HG02852 (cell line): ENCODE measurements at regions not wholly inside any gene's neighbourhood (a gene's known extent, or its start where the extent isn't known, plus 50 kb on each side); places are given as distances from the start of the nearest gene placed in this dataset.

Experiments
- ATAC-seq: cut with Tn5 transposase; IDR thresholded peaks from one replicate; pipeline ENCODE4 v1.9.1; 2021; ENCODE audit warnings: mild to moderate bottlenecking, moderate library complexity; ENCODE audit not compliant: unreplicated experiment

GRCh38 chr20:57797401-57797800 lies 87.6 kb upstream of the PMEPA1 start:
- no peak for ATAC-seq

DNA sequence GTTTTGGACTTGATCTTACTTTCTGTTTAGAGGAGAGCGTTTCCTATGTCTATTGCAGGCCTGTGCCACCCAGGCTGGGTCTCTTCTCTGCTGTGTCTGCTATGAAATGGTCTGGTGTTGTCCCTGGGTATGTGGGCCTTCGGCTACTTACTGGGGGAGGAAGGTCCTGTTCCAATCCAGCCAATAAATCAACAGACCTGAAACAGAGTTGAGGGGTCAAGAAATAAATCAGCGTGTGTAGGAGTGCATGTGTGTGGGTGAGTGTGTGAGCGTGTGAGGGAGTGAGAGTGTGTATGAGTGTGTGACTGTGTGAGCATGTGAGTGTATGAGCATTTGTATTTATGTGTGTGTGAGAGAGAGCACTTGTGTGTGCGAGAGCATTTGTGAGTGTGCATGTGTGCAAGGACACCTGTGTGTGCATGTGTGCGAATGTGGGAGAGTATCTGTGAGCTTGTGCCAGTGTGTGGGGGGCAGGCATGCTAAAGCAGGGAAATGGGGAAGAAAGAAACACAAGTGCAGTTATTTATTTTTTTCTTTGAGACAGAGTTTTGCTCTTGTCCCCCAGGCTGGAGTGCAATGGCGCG lies 86.3 kb upstream of the PMEPA1 start:
- ATAC-seq: no peak

- ATAC-seq: no peak
These were observed 85.5 kb upstream of the PMEPA1 start for GRCh38 chr20:57795342-57795697.

GRCh38 chr20:57794600-57795341 lies 85.0 kb upstream of the PMEPA1 start:
- no peak for ATAC-seq

- ATAC-seq: no peak
These were observed 84.2 kb upstream of the PMEPA1 start for GRCh38 chr20:57794036-57794435.

GRCh38 chr20:57793421-57793820 lies 83.6 kb upstream of the PMEPA1 start:
- no peak for ATAC-seq

GRCh38 chr20:57792386-57793080 lies 82.7 kb upstream of the PMEPA1 start:
- no peak for ATAC-seq

GRCh38 chr20:57791966-57792365 lies 82.2 kb upstream of the PMEPA1 start:
- ATAC-seq: no peak

GRCh38 chr20:57791178-57791962 lies 81.6 kb upstream of the PMEPA1 start:
- ATAC-seq: no peak

DNA sequence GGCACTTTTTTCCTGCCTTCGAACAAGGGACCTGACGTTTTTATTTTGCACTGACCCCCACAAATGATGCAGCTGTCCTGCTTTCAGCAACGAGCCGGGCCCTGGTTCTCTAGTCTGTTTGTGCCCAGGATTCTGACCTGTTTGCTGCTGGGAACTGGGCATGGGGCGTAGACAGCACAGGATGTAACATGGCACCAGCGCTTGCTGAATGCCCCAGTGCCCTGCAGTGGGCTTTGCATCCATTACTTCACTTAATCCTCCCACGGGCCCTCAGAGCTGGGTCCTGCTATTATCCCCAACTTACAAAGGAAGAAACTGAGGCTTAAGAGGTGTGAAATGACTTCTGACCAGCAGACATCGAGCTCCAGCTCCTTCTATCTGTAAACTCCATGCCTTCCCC lies 80.4 kb upstream of the PMEPA1 start:
- ATAC-seq: no peak

GRCh38 chr20:57788936-57789613 lies 79.3 kb upstream of the PMEPA1 start:
- ATAC-seq: no peak

- ATAC-seq: no peak
These were observed 78.4 kb upstream of the PMEPA1 start for GRCh38 chr20:57787990-57788781.

DNA sequence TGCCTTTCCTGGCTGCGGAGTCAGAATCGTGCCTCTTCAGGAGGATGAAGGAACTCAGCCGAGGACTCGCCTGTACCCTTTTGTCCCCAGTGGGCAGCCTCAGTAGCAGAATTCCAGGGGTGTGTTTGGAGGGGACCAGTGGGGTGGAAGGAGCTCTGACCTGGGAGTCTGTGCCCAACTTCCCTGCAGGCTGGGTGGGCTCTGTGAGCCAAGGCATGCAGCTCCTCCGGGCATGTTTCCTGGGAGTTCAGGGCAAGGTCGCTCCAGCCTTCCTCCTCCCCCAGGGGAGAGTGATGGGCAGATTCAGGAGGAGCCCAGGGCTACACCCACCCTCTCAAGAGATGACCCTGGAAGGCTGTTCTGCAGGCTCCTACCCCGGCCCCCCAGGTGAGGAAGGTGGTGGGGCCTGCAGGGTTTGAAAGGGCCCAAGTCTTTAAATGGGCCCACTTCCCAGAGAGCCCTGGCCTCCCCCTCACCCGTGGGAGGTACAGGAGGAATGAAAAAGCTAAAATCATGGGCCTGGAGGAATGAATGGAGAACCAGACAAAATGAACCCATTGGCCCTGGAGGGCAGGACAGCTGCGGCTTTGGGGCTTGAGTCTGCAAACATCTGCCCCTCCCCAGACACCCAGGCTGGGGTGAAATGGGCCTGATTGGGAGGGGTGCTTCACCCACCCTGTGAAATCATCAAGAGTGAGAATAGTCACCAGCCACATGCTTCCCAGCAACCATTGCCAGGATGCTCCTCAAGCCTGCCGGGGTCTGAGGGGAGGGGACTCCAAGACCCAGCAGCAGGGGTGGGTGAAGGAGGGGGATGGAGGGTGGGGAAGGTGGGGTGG lies 77.6 kb upstream of the PMEPA1 start:
- no peak for ATAC-seq

GRCh38 chr20:57786304-57786932 lies 76.6 kb upstream of the PMEPA1 start:
- no peak for ATAC-seq

- ATAC-seq: no peak
These were observed 75.9 kb upstream of the PMEPA1 start for GRCh38 chr20:57785720-57786119.

DNA sequence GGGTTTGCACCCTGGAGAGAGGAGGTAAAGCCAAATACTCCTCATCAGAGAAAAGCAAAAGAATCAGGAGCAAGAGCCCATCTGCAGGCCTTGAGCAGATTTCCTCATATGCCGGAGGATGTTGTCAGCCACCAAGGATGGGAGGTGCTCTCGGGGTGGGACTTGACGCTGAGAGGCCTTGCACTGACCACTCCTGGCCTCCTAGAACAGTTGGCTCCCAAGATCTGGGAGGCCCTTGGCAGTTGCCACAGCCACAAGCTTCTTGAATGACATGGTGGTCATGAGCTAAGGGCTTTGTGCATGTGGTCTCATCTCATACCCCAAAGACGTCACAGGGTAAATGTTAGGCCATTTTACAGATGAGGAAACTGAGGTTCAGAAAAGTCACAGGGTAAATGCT lies 75.2 kb upstream of the PMEPA1 start:
- ATAC-seq: no peak

- ATAC-seq: no peak
These were observed 74.4 kb upstream of the PMEPA1 start for GRCh38 chr20:57783956-57784837.

GRCh38 chr20:57783196-57783595 lies 73.4 kb upstream of the PMEPA1 start:
- no peak for ATAC-seq
